ENCODE measurements at regions not wholly inside any gene's neighbourhood (a gene's known extent, or its start where the extent isn't known, plus 50 kb on each side); places are given as distances from the start of the nearest gene placed in this dataset.
"Not testable (repeated sequence)": the region's sequence is repeated elsewhere in the genome, so short reads cannot be mapped to it uniquely, and the experiment has no call there.

- H3K27ac ChIP-seq (ENCODE audit: low read length, poor library complexity, severe bottlenecking); H3K27me3 ChIP-seq (ENCODE audit: control insufficient read depth in 1 of 2, insufficient read depth in 1 of 2, low read length in 2 of 2); DNase-seq; H2AK5ac ChIP-seq (ENCODE audit: low read length, severe bottlenecking); H2BK120ac ChIP-seq (ENCODE audit: low read depth, low read length); H3K14ac ChIP-seq (ENCODE audit: low read length in 2 of 2); H3K4me1 ChIP-seq (ENCODE audit: control insufficient read depth, insufficient read depth, low read depth, low read length); H3K4me3 ChIP-seq (ENCODE audit: insufficient read depth in 1 of 2, low read depth in 1 of 2, low read length in 2 of 2); H2BK5ac ChIP-seq (ENCODE audit: low read depth, low read length, poor library complexity, severe bottlenecking); H4K8ac ChIP-seq (ENCODE audit: low read length); H3K4ac ChIP-seq (ENCODE audit: low read depth in 1 of 2, low read length in 2 of 2); H2AFZ ChIP-seq (ENCODE audit: low read depth, low read length); H2BK15ac ChIP-seq (ENCODE audit: low read depth, poor library complexity, severe bottlenecking); H3K9me3 ChIP-seq (ENCODE audit: control insufficient read depth, low read length); H4K91ac ChIP-seq (ENCODE audit: low read length); H3K4me2 ChIP-seq (ENCODE audit: low read length, poor library complexity, severe bottlenecking); H3K18ac ChIP-seq (ENCODE audit: low read depth in 1 of 2, low read length in 2 of 2); H2BK12ac ChIP-seq (ENCODE audit: low read length in 2 of 2); H3K36me3 ChIP-seq (ENCODE audit: control insufficient read depth in 1 of 2, insufficient read depth in 2 of 2, low read depth in 1 of 2, low read length in 2 of 2); H3K79me1 ChIP-seq (replicated peaks; ENCODE audit: low read length, poor library complexity, severe bottlenecking); H3K9ac ChIP-seq (ENCODE audit: low read length); H3K23ac ChIP-seq (ENCODE audit: low read length in 2 of 2): not testable (repeated sequence)
Measured at GRCh38 chr2:89996779-89997178, 1305.3 kb downstream of the RPIA start.

GRCh38 chr2:90004553-90004952 lies 1313.1 kb downstream of the RPIA start:
- not testable (repeated sequence) for H2BK12ac ChIP-seq (ENCODE audit: low read length in 2 of 2); H2BK5ac ChIP-seq (ENCODE audit: low read depth, low read length, poor library complexity, severe bottlenecking); H3K18ac ChIP-seq (ENCODE audit: low read depth in 1 of 2, low read length in 2 of 2); H4K91ac ChIP-seq (ENCODE audit: low read length); H3K27me3 ChIP-seq (ENCODE audit: control insufficient read depth in 1 of 2, insufficient read depth in 1 of 2, low read length in 2 of 2); H3K27ac ChIP-seq (ENCODE audit: low read length, poor library complexity, severe bottlenecking); H2AFZ ChIP-seq (ENCODE audit: low read depth, low read length); H3K9me3 ChIP-seq (ENCODE audit: control insufficient read depth, low read length); H3K14ac ChIP-seq (ENCODE audit: low read length in 2 of 2); H3K4me3 ChIP-seq (ENCODE audit: insufficient read depth in 1 of 2, low read depth in 1 of 2, low read length in 2 of 2); H2BK120ac ChIP-seq (ENCODE audit: low read depth, low read length); H3K4me2 ChIP-seq (ENCODE audit: low read length, poor library complexity, severe bottlenecking); H3K4me1 ChIP-seq (ENCODE audit: control insufficient read depth, insufficient read depth, low read depth, low read length); DNase-seq; H3K9ac ChIP-seq (ENCODE audit: low read length); H3K36me3 ChIP-seq (ENCODE audit: control insufficient read depth in 1 of 2, insufficient read depth in 2 of 2, low read depth in 1 of 2, low read length in 2 of 2); H3K23ac ChIP-seq (ENCODE audit: low read length in 2 of 2); H2BK15ac ChIP-seq (ENCODE audit: low read depth, poor library complexity, severe bottlenecking); H3K4ac ChIP-seq (ENCODE audit: low read depth in 1 of 2, low read length in 2 of 2); H3K79me1 ChIP-seq (replicated peaks; ENCODE audit: low read length, poor library complexity, severe bottlenecking); H4K8ac ChIP-seq (ENCODE audit: low read length); H2AK5ac ChIP-seq (ENCODE audit: low read length, severe bottlenecking)

GRCh38 chr2:90010442-90011100 lies 1319.1 kb downstream of the RPIA start:
- not testable (repeated sequence) for H3K36me3 ChIP-seq (ENCODE audit: control insufficient read depth in 1 of 2, insufficient read depth in 2 of 2, low read depth in 1 of 2, low read length in 2 of 2); H3K18ac ChIP-seq (ENCODE audit: low read depth in 1 of 2, low read length in 2 of 2); H3K9me3 ChIP-seq (ENCODE audit: control insufficient read depth, low read length); H2BK12ac ChIP-seq (ENCODE audit: low read length in 2 of 2); H3K4me3 ChIP-seq (ENCODE audit: insufficient read depth in 1 of 2, low read depth in 1 of 2, low read length in 2 of 2); H2AFZ ChIP-seq (ENCODE audit: low read depth, low read length); H2BK15ac ChIP-seq (ENCODE audit: low read depth, poor library complexity, severe bottlenecking); H3K27me3 ChIP-seq (ENCODE audit: control insufficient read depth in 1 of 2, insufficient read depth in 1 of 2, low read length in 2 of 2); DNase-seq; H2AK5ac ChIP-seq (ENCODE audit: low read length, severe bottlenecking); H3K79me1 ChIP-seq (replicated peaks; ENCODE audit: low read length, poor library complexity, severe bottlenecking); H2BK5ac ChIP-seq (ENCODE audit: low read depth, low read length, poor library complexity, severe bottlenecking); H3K9ac ChIP-seq (ENCODE audit: low read length); H3K14ac ChIP-seq (ENCODE audit: low read length in 2 of 2); H3K4me1 ChIP-seq (ENCODE audit: control insufficient read depth, insufficient read depth, low read depth, low read length); H2BK120ac ChIP-seq (ENCODE audit: low read depth, low read length); H4K91ac ChIP-seq (ENCODE audit: low read length); H3K4me2 ChIP-seq (ENCODE audit: low read length, poor library complexity, severe bottlenecking); H3K27ac ChIP-seq (ENCODE audit: low read length, poor library complexity, severe bottlenecking); H3K23ac ChIP-seq (ENCODE audit: low read length in 2 of 2); H4K8ac ChIP-seq (ENCODE audit: low read length); H3K4ac ChIP-seq (ENCODE audit: low read depth in 1 of 2, low read length in 2 of 2)
- WGBS, result 88% methylated on average over 1 of the region's 4 CpGs

GRCh38 chr2:90011101-90011443 lies 1319.6 kb downstream of the RPIA start:
- H3K4ac ChIP-seq (ENCODE audit: low read depth in 1 of 2, low read length in 2 of 2); H2BK12ac ChIP-seq (ENCODE audit: low read length in 2 of 2); H4K8ac ChIP-seq (ENCODE audit: low read length); H2BK120ac ChIP-seq (ENCODE audit: low read depth, low read length); H3K27ac ChIP-seq (ENCODE audit: low read length, poor library complexity, severe bottlenecking); H3K9me3 ChIP-seq (ENCODE audit: control insufficient read depth, low read length); H2AK5ac ChIP-seq (ENCODE audit: low read length, severe bottlenecking); H3K9ac ChIP-seq (ENCODE audit: low read length); H4K91ac ChIP-seq (ENCODE audit: low read length); H3K18ac ChIP-seq (ENCODE audit: low read depth in 1 of 2, low read length in 2 of 2); H3K36me3 ChIP-seq (ENCODE audit: control insufficient read depth in 1 of 2, insufficient read depth in 2 of 2, low read depth in 1 of 2, low read length in 2 of 2); H2BK15ac ChIP-seq (ENCODE audit: low read depth, poor library complexity, severe bottlenecking); DNase-seq; H3K4me2 ChIP-seq (ENCODE audit: low read length, poor library complexity, severe bottlenecking); H3K23ac ChIP-seq (ENCODE audit: low read length in 2 of 2); H3K27me3 ChIP-seq (ENCODE audit: control insufficient read depth in 1 of 2, insufficient read depth in 1 of 2, low read length in 2 of 2); H3K79me1 ChIP-seq (replicated peaks; ENCODE audit: low read length, poor library complexity, severe bottlenecking); H2BK5ac ChIP-seq (ENCODE audit: low read depth, low read length, poor library complexity, severe bottlenecking); H2AFZ ChIP-seq (ENCODE audit: low read depth, low read length); H3K4me3 ChIP-seq (ENCODE audit: insufficient read depth in 1 of 2, low read depth in 1 of 2, low read length in 2 of 2); H3K14ac ChIP-seq (ENCODE audit: low read length in 2 of 2); H3K4me1 ChIP-seq (ENCODE audit: control insufficient read depth, insufficient read depth, low read depth, low read length): not testable (repeated sequence)
